Caco-2 (cell line): ENCODE measurements at regions not wholly inside any gene's neighbourhood (a gene's known extent, or its start where the extent isn't known, plus 50 kb on each side); places are given as distances from the start of the nearest gene placed in this dataset.

Experiments
- BruUV-seq: library from RNA; stranded (reverse); fragments of 400-500 nt; replicated peaks from 2 replicates; lab custom pipeline; 2021; lab: Mats Ljungman, UMichigan
- CTCF ChIA-PET: fragments of 300-600 bp; sonication (Branson Sonifier 250); formaldehyde crosslinking; loops from one replicate; lab custom pipeline; 2022; ENCODE audit warnings: antibody characterized with exemption; lab: Charles Lee
- POLR2A ChIA-PET: fragments of 300-600 bp; sonication (Branson Sonifier 250); formaldehyde crosslinking; loops from one replicate; lab custom pipeline; 2022; ENCODE audit warnings: antibody characterized with exemption; lab: Charles Lee
- DNase-seq, 2 experiments: peaks; one replicate each; pipeline versions ENCODE4 v3.0.0 to v3.0.0-alpha.2; 2020 to 2022
- H3K27me3 ChIP-seq: replicated peaks from 2 replicates; pipeline ENCODE4 v1.6.0; 2011; ENCODE audit warnings: low read length; ENCODE audit not compliant: control insufficient read depth, insufficient read depth
- H3K36me3 ChIP-seq: 2 replicates; pipeline ENCODE4 v1.5.1; 2011; ENCODE audit warnings: low read length; ENCODE audit not compliant: control insufficient read depth, insufficient read depth
- H3K4me1 ChIP-seq: fragments of 250-450 bp; sonication (Bioruptor Pico); 2 replicates; pipeline ENCODE4 v1.5.1; 2020; ENCODE audit warnings: mild to moderate bottlenecking
- H3K4me3 ChIP-seq: 2 replicates; pipeline ENCODE4 v1.5.1; 2011; ENCODE audit warnings: low read depth, mild to moderate bottlenecking, control low read depth, low read length
- H3K9me3 ChIP-seq: fragments of 250-450 bp; sonication (Bioruptor Pico); 2 replicates; pipeline ENCODE4 v1.5.1; 2020; ENCODE audit warnings: mild to moderate bottlenecking, moderate library complexity
- H3K27ac Mint-ChIP-seq: one replicate; pipeline ENCODE4 v1.8.0; 2022; ENCODE audit warnings: mixed read lengths; ENCODE audit not compliant: unreplicated experiment
- H3K27me3 Mint-ChIP-seq: one replicate; pipeline ENCODE4 v1.8.0; 2022; ENCODE audit warnings: mixed read lengths; ENCODE audit not compliant: insufficient read depth, unreplicated experiment
- H3K36me3 Mint-ChIP-seq: one replicate; pipeline ENCODE4 v1.8.0; 2022; ENCODE audit warnings: mild to moderate bottlenecking, mixed read lengths; ENCODE audit not compliant: insufficient read depth, unreplicated experiment
- H3K4me1 Mint-ChIP-seq: one replicate; pipeline ENCODE4 v1.8.0; 2022; ENCODE audit warnings: low read depth, mixed read lengths; ENCODE audit not compliant: unreplicated experiment
- H3K4me3 Mint-ChIP-seq: one replicate; pipeline ENCODE4 v1.8.0; 2022; ENCODE audit warnings: mild to moderate bottlenecking, moderate library complexity, mixed read lengths; ENCODE audit not compliant: unreplicated experiment
- H3K9me3 Mint-ChIP-seq: one replicate; pipeline ENCODE4 v1.8.0; 2022; ENCODE audit warnings: mixed read lengths; ENCODE audit not compliant: unreplicated experiment
- CTCF ChIP-seq, 2 experiments: fragments of 200-600 bp in 1 of 2; IDR thresholded peaks; 1 replicate in 1 of 2; 2 replicates in 1 of 2; pipeline versions ENCODE4 v1.5.1 to v1.8.0; 2011 to 2022; ENCODE audit warnings: antibody characterized with exemption in 1 of 2, control low read depth in 1 of 2, inconsistent platforms in 1 of 2, low read depth in 1 of 2, low read length in 1 of 2, mild to moderate bottlenecking in 1 of 2, moderate library complexity in 1 of 2; ENCODE audit not compliant: insufficient read depth in 1 of 2, severe bottlenecking in 1 of 2, unreplicated experiment in 1 of 2
- intact Hi-C: fragments of 100-400 bp; cut with micrococcal nuclease; formaldehyde crosslinking; loops from one replicate; pipeline ENCODE4 v1.10.0; 2022; ENCODE audit not compliant: unreplicated experiment

- ChIA-PET POLR2A (no interaction called here), CTCF (interaction anchor here (0.5 kb wide), 1 partner anchor 580 kb away, joined by 14 read pairs; no protein-coding TSS in a partner anchor)
- DNase-seq: no peak
- H3K27me3 ChIP-seq: no peaks in the 10 kb centered on the region
- Mint-ChIP-seq H3K27ac (no peak overlapping the region), H3K9me3 (no peaks in the 10 kb centered on the region), H3K4me1 (peaks cover 2% of the 10 kb centered on the region), H3K36me3 (no peaks in the 10 kb centered on the region), H3K4me3 (no peak overlapping the region), H3K27me3 (peaks cover 4% of the 10 kb centered on the region)
- BruUV-seq: no TSS peak
- no peaks in the 10 kb centered on the region for H3K4me1 ChIP-seq
- TF ChIP-seq CTCF (IDR thresholded peaks at IDR 0.05; ENCODE audit: insufficient read depth in 1 of 2, low read depth in 1 of 2, low read length in 1 of 2, severe bottlenecking in 1 of 2, unreplicated experiment in 1 of 2): no peak
- no peaks in the 10 kb centered on the region for H3K9me3 ChIP-seq
- intact Hi-C loops: no loop called here
- no peaks in the 10 kb centered on the region for H3K36me3 ChIP-seq
- no peak overlapping the region for H3K4me3 ChIP-seq
Observed at GRCh38 chr12:16756833-16757555, 151.0 kb upstream of the LMO3 start.

DNA sequence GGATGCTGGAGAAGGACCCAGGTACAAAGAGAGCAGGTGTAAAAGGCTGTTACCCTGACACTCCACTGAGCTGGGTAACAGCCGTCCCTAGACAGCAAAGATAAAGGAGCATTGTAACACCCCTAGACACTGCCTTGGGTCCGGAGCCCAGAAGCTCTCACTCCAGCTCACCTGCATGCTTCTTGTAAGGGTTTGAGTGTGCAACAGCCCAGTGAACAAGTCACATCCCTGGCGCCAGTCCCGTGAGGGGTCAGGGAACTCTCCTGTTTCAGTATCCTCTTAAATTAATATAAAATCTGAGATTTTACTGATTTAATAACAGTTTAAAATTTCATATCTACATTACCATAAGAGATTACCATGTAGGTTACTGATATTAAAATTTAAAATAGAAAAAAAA is 124.8 kb upstream of the LMO3 start:
- H3K4me1 ChIP-seq: no peaks in the 10 kb centered on the region
- no peaks in the 10 kb centered on the region for H3K9me3 ChIP-seq
- Mint-ChIP-seq H3K36me3 (no peaks in the 10 kb centered on the region), H3K4me3 (no peak overlapping the region), H3K27me3 (no peaks in the 10 kb centered on the region), H3K4me1 (no peaks in the 10 kb centered on the region), H3K27ac (no peak overlapping the region), H3K9me3 (no peaks in the 10 kb centered on the region)
- no TSS peak for BruUV-seq
- no peak overlapping the region for H3K4me3 ChIP-seq
- POLR2A ChIA-PET: no interaction called here
- no peak for TF ChIP-seq CTCF (IDR thresholded peaks at IDR 0.05; ENCODE audit: insufficient read depth in 1 of 2, low read depth in 1 of 2, low read length in 1 of 2, severe bottlenecking in 1 of 2, unreplicated experiment in 1 of 2)
- intact Hi-C loops: no loop called here
- no peak for DNase-seq
- no peaks in the 10 kb centered on the region for H3K27me3 ChIP-seq
- CTCF ChIA-PET: no interaction called here
- no peaks in the 10 kb centered on the region for H3K36me3 ChIP-seq

GRCh38 chr12:16726879-16727278 is 120.9 kb upstream of the LMO3 start:
- Mint-ChIP-seq H3K9me3 (no peaks in the 10 kb centered on the region), H3K4me1 (no peaks in the 10 kb centered on the region), H3K27ac (no peak overlapping the region), H3K36me3 (no peaks in the 10 kb centered on the region), H3K4me3 (no peak overlapping the region), H3K27me3 (no peaks in the 10 kb centered on the region)
- no peak for TF ChIP-seq CTCF (IDR thresholded peaks at IDR 0.05; ENCODE audit: insufficient read depth in 1 of 2, low read depth in 1 of 2, low read length in 1 of 2, severe bottlenecking in 1 of 2, unreplicated experiment in 1 of 2)
- intact Hi-C loops: no loop called here
- no TSS peak for BruUV-seq
- H3K27me3 ChIP-seq: no peaks in the 10 kb centered on the region
- DNase-seq: no peak
- H3K4me1 ChIP-seq: no peaks in the 10 kb centered on the region
- H3K9me3 ChIP-seq: no peaks in the 10 kb centered on the region
- POLR2A ChIA-PET: no interaction called here
- H3K36me3 ChIP-seq: no peaks in the 10 kb centered on the region
- H3K4me3 ChIP-seq: no peak overlapping the region
- CTCF ChIA-PET: no interaction called here
